ENCODE measurements at regions not wholly inside any gene's neighbourhood (a gene's known extent, or its start where the extent isn't known, plus 50 kb on each side); places are given as distances from the start of the nearest gene placed in this dataset.
"Not testable (repeated sequence)": the region's sequence is repeated elsewhere in the genome, so short reads cannot be mapped to it uniquely, and the experiment has no call there.

- H3K9ac ChIP-seq (ENCODE audit: low read length), result no peak overlapping the region
Measured at GRCh38 chr12:46649433-46649832, 176.4 kb downstream of the SLC38A4 start.

GRCh38 chr12:46647034-46647433 lies 178.8 kb downstream of the SLC38A4 start:
- no peaks in the 10 kb centered on the region for H3K4me1 ChIP-seq (ENCODE audit: insufficient read depth, low read length, severe bottlenecking)
- H3K4me3 ChIP-seq (ENCODE audit: low read depth, low read length, poor library complexity, severe bottlenecking), result no peak overlapping the region
- H3K4me2 ChIP-seq (ENCODE audit: low read length), result no peak overlapping the region
- H3K79me2 ChIP-seq (ENCODE audit: insufficient read depth, low read length), result no peaks in the 10 kb centered on the region
- H3K9me2 ChIP-seq (ENCODE audit: low read depth, low read length), result no peaks in the 10 kb centered on the region
- TF ChIP-seq EZH2 (IDR thresholded peaks at IDR 0.05; ENCODE audit: borderline replicate concordance, low read length), result no peak
- TF ChIP-seq CTCF (IDR thresholded peaks at IDR 0.05; ENCODE audit: low read length), result no peak
- no peaks in the 10 kb centered on the region; the same call in 1 of the 2 replicates for H3K27me3 ChIP-seq (ENCODE audit: insufficient read depth, low read length)
- H4K20me1 ChIP-seq (ENCODE audit: insufficient read depth, low read length), result no peaks in the 10 kb centered on the region
- H3K27ac ChIP-seq (ENCODE audit: low read depth, low read length, poor library complexity, severe bottlenecking), result no peak overlapping the region
- H3K9ac ChIP-seq (ENCODE audit: low read length), result no peak overlapping the region
- no peak overlapping the region for H2AFZ ChIP-seq (ENCODE audit: low read length)
- no peaks in the 10 kb centered on the region for H3K36me3 ChIP-seq (ENCODE audit: insufficient read depth, low read length)
- no peaks in the 10 kb centered on the region for H3F3A ChIP-seq (ENCODE audit: insufficient read depth, low read length)
- H3K9me3 ChIP-seq (ENCODE audit: low read length), result no peaks in the 10 kb centered on the region

More at GRCh38 chr12:46649433-46649832, 176.4 kb downstream of the SLC38A4 start:
- Histone ChIP-seq H2AFZ (ENCODE audit: low read length) (no peak overlapping the region), H3K4me2 (ENCODE audit: low read length) (no peak overlapping the region), H3K79me2 (ENCODE audit: insufficient read depth, low read length) (no peaks in the 10 kb centered on the region), H3K27ac (ENCODE audit: low read depth, low read length, poor library complexity, severe bottlenecking) (no peak overlapping the region), H3K36me3 (ENCODE audit: insufficient read depth, low read length) (no peaks in the 10 kb centered on the region), H3K9me3 (ENCODE audit: low read length) (no peaks in the 10 kb centered on the region), H3K4me1 (ENCODE audit: insufficient read depth, low read length, severe bottlenecking) (no peaks in the 10 kb centered on the region), H3K4me3 (ENCODE audit: low read depth, low read length, poor library complexity, severe bottlenecking) (no peak overlapping the region), H3F3A (ENCODE audit: insufficient read depth, low read length) (no peaks in the 10 kb centered on the region), H3K27me3 (ENCODE audit: insufficient read depth, low read length) (no peaks in the 10 kb centered on the region; the same call in 1 of the 2 replicates), H3K9me2 (ENCODE audit: low read depth, low read length) (no peaks in the 10 kb centered on the region), H4K20me1 (ENCODE audit: insufficient read depth, low read length) (no peaks in the 10 kb centered on the region)
- TF ChIP-seq EZH2 (IDR thresholded peaks at IDR 0.05; ENCODE audit: borderline replicate concordance, low read length), result no peak
- no peak for TF ChIP-seq CTCF (IDR thresholded peaks at IDR 0.05; ENCODE audit: low read length)

GRCh38 chr12:46641649-46642048 lies 184.1 kb downstream of the SLC38A4 start:
- H3K4me3 ChIP-seq (ENCODE audit: low read depth, low read length, poor library complexity, severe bottlenecking); H3K9ac ChIP-seq (ENCODE audit: low read length); H3F3A ChIP-seq (ENCODE audit: insufficient read depth, low read length); H3K27me3 ChIP-seq (ENCODE audit: insufficient read depth, low read length); H3K27ac ChIP-seq (ENCODE audit: low read depth, low read length, poor library complexity, severe bottlenecking); H3K4me2 ChIP-seq (ENCODE audit: low read length); H4K20me1 ChIP-seq (ENCODE audit: insufficient read depth, low read length); H3K9me2 ChIP-seq (ENCODE audit: low read depth, low read length); H3K79me2 ChIP-seq (ENCODE audit: insufficient read depth, low read length); H3K4me1 ChIP-seq (ENCODE audit: insufficient read depth, low read length, severe bottlenecking); H2AFZ ChIP-seq (ENCODE audit: low read length); H3K9me3 ChIP-seq (ENCODE audit: low read length); H3K36me3 ChIP-seq (ENCODE audit: insufficient read depth, low read length): not testable (repeated sequence)

GRCh38 chr12:46635818-46636217 lies 190.0 kb downstream of the SLC38A4 start:
- H4K20me1 ChIP-seq (ENCODE audit: insufficient read depth, low read length), result no peaks in the 10 kb centered on the region
- H3K27ac ChIP-seq (ENCODE audit: low read depth, low read length, poor library complexity, severe bottlenecking), result no peak overlapping the region
- no peak overlapping the region for H3K4me2 ChIP-seq (ENCODE audit: low read length)
- no peak overlapping the region for H3K9ac ChIP-seq (ENCODE audit: low read length)
- H3F3A ChIP-seq (ENCODE audit: insufficient read depth, low read length), result no peaks in the 10 kb centered on the region
- no peaks in the 10 kb centered on the region for H3K4me1 ChIP-seq (ENCODE audit: insufficient read depth, low read length, severe bottlenecking)
- H2AFZ ChIP-seq (ENCODE audit: low read length), result no peak overlapping the region
- H3K9me2 ChIP-seq (ENCODE audit: low read depth, low read length), result no peaks in the 10 kb centered on the region
- no peaks in the 10 kb centered on the region for H3K27me3 ChIP-seq (ENCODE audit: insufficient read depth, low read length)
- no peak overlapping the region for H3K4me3 ChIP-seq (ENCODE audit: low read depth, low read length, poor library complexity, severe bottlenecking)
- H3K9me3 ChIP-seq (ENCODE audit: low read length), result no peaks in the 10 kb centered on the region
- no peaks in the 10 kb centered on the region for H3K36me3 ChIP-seq (ENCODE audit: insufficient read depth, low read length)
- no peaks in the 10 kb centered on the region for H3K79me2 ChIP-seq (ENCODE audit: insufficient read depth, low read length)
- TF ChIP-seq EZH2 (IDR thresholded peaks at IDR 0.05; ENCODE audit: borderline replicate concordance, low read length), result no peak
